Neural cell (in vitro differentiated cells): ENCODE measurements at regions not wholly inside any gene's neighbourhood (a gene's known extent, or its start where the extent isn't known, plus 50 kb on each side); places are given as distances from the start of the nearest gene placed in this dataset.

Source experiments
- H2AFZ ChIP-seq: fragments of 200-600, 300-800 bp; sonication (generic), shearing (Covaris generic); 2 replicates; pipeline ENCODE4 v1.6.0; 2014; ENCODE audit warnings: low read depth, mild to moderate bottlenecking, antibody characterized with exemption, low read length, moderate library complexity
- H3F3A ChIP-seq: fragments of 200-600 bp; shearing (Covaris generic); 2 replicates; pipeline ENCODE4 v1.6.1; 2016; ENCODE audit warnings: mild to moderate bottlenecking, moderate library complexity, mixed read lengths, antibody characterized with exemption, low read length; ENCODE audit not compliant: insufficient read depth, poor library complexity, severe bottlenecking
- H3K27ac ChIP-seq: fragments of 200-600, 300-800 bp; sonication (generic), shearing (Covaris generic); 2 replicates; pipeline ENCODE4 v1.5.1; 2014; ENCODE audit warnings: mild to moderate bottlenecking, low read length, moderate library complexity
- H3K27me3 ChIP-seq: fragments of 300-800, 200-600 bp; sonication (generic), shearing (Covaris generic); 2 replicates; pipeline ENCODE4 v1.6.0; 2014; ENCODE audit warnings: mild to moderate bottlenecking, low read depth, low read length, moderate library complexity; ENCODE audit not compliant: insufficient read depth
- H3K36me3 ChIP-seq: fragments of 300-800, 200-600 bp; sonication (generic), shearing (Covaris generic); 2 replicates; pipeline ENCODE4 v1.5.1; 2014; ENCODE audit warnings: mild to moderate bottlenecking, antibody characterized with exemption, low read length, moderate library complexity; ENCODE audit not compliant: insufficient read depth
- H3K4me2 ChIP-seq: fragments of 300-800, 200-600 bp; sonication (generic), shearing (Covaris generic); 2 replicates; pipeline ENCODE4 v1.6.0; 2014; ENCODE audit warnings: mild to moderate bottlenecking, low read length
- H3K4me3 ChIP-seq: fragments of 300-800, 200-600 bp; sonication (generic), shearing (Covaris generic); 2 replicates; pipeline ENCODE4 v1.5.1; 2014; ENCODE audit warnings: mild to moderate bottlenecking, low read length, moderate library complexity
- H3K79me2 ChIP-seq: fragments of 200-600 bp; shearing (Covaris generic); replicated peaks from 2 replicates; pipeline ENCODE4 v1.6.0; 2014; ENCODE audit warnings: mild to moderate bottlenecking, low read length, moderate library complexity; ENCODE audit not compliant: insufficient read depth
- H3K9ac ChIP-seq: fragments of 300-800, 200-600 bp; sonication (generic), shearing (Covaris generic); 2 replicates; pipeline ENCODE4 v1.6.1; 2016; ENCODE audit warnings: mild to moderate bottlenecking, low read length, mixed read lengths
- H3K9me2 ChIP-seq: fragments of 200-600 bp; shearing (Covaris generic); 2 replicates; pipeline ENCODE4 v1.6.1; 2016; ENCODE audit warnings: mild to moderate bottlenecking, low read length, mixed read lengths; ENCODE audit not compliant: insufficient read depth
- H3K9me3 ChIP-seq: fragments of 200-600, 300-800 bp; sonication (generic), shearing (Covaris generic); 2 replicates; pipeline ENCODE4 v1.6.1; 2016; ENCODE audit warnings: mild to moderate bottlenecking, mixed run types, low read length, moderate library complexity, mixed read lengths
- H4K20me1 ChIP-seq: fragments of 200-600 bp; shearing (Covaris generic); 2 replicates; pipeline ENCODE4 v1.6.1; 2016; ENCODE audit warnings: mild to moderate bottlenecking, mixed run types; ENCODE audit not compliant: insufficient read depth
- CTCF ChIP-seq: fragments of 450-650 bp; IDR thresholded peaks from 2 replicates; pipeline ENCODE4 v1.5.1; 2014; ENCODE audit warnings: antibody characterized with exemption, mild to moderate bottlenecking, moderate library complexity; ENCODE audit not compliant: poor library complexity, severe bottlenecking
- EP300 ChIP-seq: fragments of 450-650 bp; conservative IDR thresholded peaks from 2 replicates; pipeline ENCODE4 v1.6.1; 2014; ENCODE audit warnings: antibody characterized with exemption, mild to moderate bottlenecking, moderate library complexity; ENCODE audit not compliant: poor library complexity, severe bottlenecking
- EZH2 ChIP-seq: fragments of 200-600, 300-800 bp; shearing (Covaris generic), sonication (generic); IDR thresholded peaks from 2 replicates; pipeline ENCODE4 v1.6.1; 2014; ENCODE audit warnings: antibody characterized with exemption, low read length, borderline replicate concordance, mild to moderate bottlenecking; ENCODE audit not compliant: insufficient read depth, poor library complexity, severe bottlenecking
- MXI1 ChIP-seq: fragments of 450-650 bp; conservative IDR thresholded peaks from 2 replicates; pipeline ENCODE4 v1.6.1; 2014; ENCODE audit warnings: antibody characterized with exemption, mild to moderate bottlenecking; ENCODE audit not compliant: poor library complexity, severe bottlenecking
- POLR2AphosphoS5 ChIP-seq: IDR thresholded peaks from 2 replicates; pipeline ENCODE4 v1.6.1; 2012
- RAD21 ChIP-seq: fragments of 450-650 bp; conservative IDR thresholded peaks from 2 replicates; pipeline ENCODE4 v1.6.1; 2014; ENCODE audit warnings: antibody characterized with exemption, mild to moderate bottlenecking, moderate library complexity
- REST ChIP-seq: IDR thresholded peaks from 2 replicates; pipeline ENCODE4 v1.6.1; 2012; ENCODE audit warnings: borderline replicate concordance
- SMC3 ChIP-seq: fragments of 450-650 bp; conservative IDR thresholded peaks from 2 replicates; pipeline ENCODE4 v1.6.1; 2014; ENCODE audit warnings: antibody characterized with exemption, mild to moderate bottlenecking, moderate library complexity; ENCODE audit not compliant: poor library complexity
- TAF1 ChIP-seq: IDR thresholded peaks from 2 replicates; pipeline ENCODE4 v1.6.1; 2012; ENCODE audit warnings: low read depth

DNA sequence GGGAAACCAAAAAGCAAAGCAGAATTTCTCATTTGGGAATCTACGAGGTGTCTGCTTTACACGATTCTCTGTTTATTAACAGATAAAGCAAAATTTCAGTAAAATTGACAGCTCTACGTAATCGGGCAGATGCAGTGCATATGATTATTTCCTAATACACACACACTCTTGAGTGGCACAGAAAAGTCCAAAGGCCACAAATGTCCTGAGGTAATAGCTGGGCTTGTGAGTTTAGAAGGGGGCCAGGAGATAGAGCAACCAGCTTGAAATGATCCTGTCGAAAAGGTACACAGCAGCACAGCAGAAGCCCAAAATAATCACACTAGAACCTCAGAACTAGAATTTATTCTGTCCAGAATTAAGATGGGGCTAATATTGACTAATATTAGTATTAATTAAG, 236.0 kb downstream of the FAT4 start:
- H3K27me3 ChIP-seq, result no peaks in the 10 kb centered on the region
- no peaks in the 10 kb centered on the region for H4K20me1 ChIP-seq
- no peaks in the 10 kb centered on the region for H3K9me3 ChIP-seq
- no peaks in the 10 kb centered on the region for H3K36me3 ChIP-seq
- no peak overlapping the region for H2AFZ ChIP-seq
- no peak overlapping the region for H3K4me3 ChIP-seq
- TF ChIP-seq EZH2 (no peak), TAF1 (no peak), REST (no peak), CTCF (no peak), SMC3 (no peak), POLR2AphosphoS5 (no peak), EP300 (no peak), RAD21 (no peak), MXI1 (no peak)
- no peaks in the 10 kb centered on the region for H3K9me2 ChIP-seq
- no peaks in the 10 kb centered on the region for H3F3A ChIP-seq
- no peak overlapping the region for H3K27ac ChIP-seq
- no peaks in the 10 kb centered on the region for H3K79me2 ChIP-seq
- H3K9ac ChIP-seq, result no peak overlapping the region
- H3K4me2 ChIP-seq, result no peak overlapping the region

GRCh38 chr4:125551466-125551865, 236.7 kb downstream of the FAT4 start:
- H3F3A ChIP-seq, result no peaks in the 10 kb centered on the region

More at GRCh38 chr4:125551466-125551865, 236.7 kb downstream of the FAT4 start:
- no peaks in the 10 kb centered on the region for H3K79me2 ChIP-seq
- no peaks in the 10 kb centered on the region for H3K9me3 ChIP-seq
- H2AFZ ChIP-seq, result no peak overlapping the region
- H3K27me3 ChIP-seq, result no peaks in the 10 kb centered on the region
- no peaks in the 10 kb centered on the region for H3K36me3 ChIP-seq
- no peak overlapping the region for H3K27ac ChIP-seq
- TF ChIP-seq RAD21, result no peak
- TF ChIP-seq REST, result no peak
- TF ChIP-seq TAF1, result no peak
- TF ChIP-seq MXI1, result no peak
- TF ChIP-seq CTCF, result no peak
- no peak for TF ChIP-seq EP300
- TF ChIP-seq EZH2, result no peak
- TF ChIP-seq SMC3, result no peak
- no peak for TF ChIP-seq POLR2AphosphoS5
- H3K4me3 ChIP-seq, result no peak overlapping the region
- no peak overlapping the region for H3K4me2 ChIP-seq
- H4K20me1 ChIP-seq, result no peaks in the 10 kb centered on the region
- no peaks in the 10 kb centered on the region for H3K9me2 ChIP-seq
- no peak overlapping the region for H3K9ac ChIP-seq
